ENCODE measurements at regions not wholly inside any gene's neighbourhood (a gene's known extent, or its start where the extent isn't known, plus 50 kb on each side); places are given as distances from the start of the nearest gene placed in this dataset.
"Not testable (repeated sequence)": the region's sequence is repeated elsewhere in the genome, so short reads cannot be mapped to it uniquely, and the experiment has no call there.

DNA sequence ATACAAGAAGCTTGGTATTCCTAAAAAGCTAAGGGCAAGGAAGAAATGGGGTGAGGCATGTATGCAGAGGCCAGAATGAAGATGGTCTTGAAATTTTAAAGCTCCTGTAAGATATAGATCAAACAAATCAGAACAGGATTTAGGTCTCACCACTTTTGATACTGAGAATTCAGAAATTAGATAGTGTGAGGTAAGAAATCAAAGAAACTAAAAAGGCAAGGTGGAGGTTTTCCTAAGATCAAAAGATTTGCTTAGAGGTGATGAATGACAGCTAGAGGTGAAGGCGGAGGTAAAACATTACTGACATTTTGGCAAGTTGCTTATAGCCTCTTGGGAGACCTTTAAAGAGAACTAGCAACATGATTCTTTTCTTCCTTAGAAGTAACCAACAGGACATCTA, 225.2 kb upstream of the SGK1 start:
- TF ChIP-seq ZFX (IDR thresholded peaks at IDR 0.05) = no peak
- TF ChIP-seq, protein P1, sequence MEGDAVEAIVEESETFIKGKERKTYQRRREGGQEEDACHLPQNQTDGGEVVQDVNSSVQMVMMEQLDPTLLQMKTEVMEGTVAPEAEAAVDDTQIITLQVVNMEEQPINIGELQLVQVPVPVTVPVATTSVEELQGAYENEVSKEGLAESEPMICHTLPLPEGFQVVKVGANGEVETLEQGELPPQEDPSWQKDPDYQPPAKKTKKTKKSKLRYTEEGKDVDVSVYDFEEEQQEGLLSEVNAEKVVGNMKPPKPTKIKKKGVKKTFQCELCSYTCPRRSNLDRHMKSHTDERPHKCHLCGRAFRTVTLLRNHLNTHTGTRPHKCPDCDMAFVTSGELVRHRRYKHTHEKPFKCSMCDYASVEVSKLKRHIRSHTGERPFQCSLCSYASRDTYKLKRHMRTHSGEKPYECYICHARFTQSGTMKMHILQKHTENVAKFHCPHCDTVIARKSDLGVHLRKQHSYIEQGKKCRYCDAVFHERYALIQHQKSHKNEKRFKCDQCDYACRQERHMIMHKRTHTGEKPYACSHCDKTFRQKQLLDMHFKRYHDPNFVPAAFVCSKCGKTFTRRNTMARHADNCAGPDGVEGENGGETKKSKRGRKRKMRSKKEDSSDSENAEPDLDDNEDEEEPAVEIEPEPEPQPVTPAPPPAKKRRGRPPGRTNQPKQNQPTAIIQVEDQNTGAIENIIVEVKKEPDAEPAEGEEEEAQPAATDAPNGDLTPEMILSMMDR (conservative IDR thresholded peaks at IDR 0.05) = no peak
- H3K27ac ChIP-seq = no peak overlapping the region

DNA sequence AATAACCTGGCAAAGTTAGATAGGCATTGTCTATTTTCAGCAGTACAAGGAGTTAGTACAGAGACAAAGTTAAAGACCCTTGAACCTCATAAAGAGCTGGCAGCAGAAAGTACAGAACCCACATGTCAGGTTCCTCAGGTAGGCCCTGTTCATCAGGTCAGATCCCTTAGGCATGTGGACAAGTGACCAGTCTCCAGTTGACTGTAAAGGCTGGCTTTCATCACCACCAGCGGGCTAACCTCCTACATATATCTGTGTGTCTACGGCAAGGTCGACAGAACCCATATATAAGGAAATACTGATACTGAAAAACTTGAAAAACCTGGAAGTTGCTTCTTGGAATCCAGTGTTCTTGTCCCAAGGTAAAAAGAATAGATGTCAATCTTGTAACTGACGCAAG, 223.1 kb upstream of the SGK1 start:
- H3K27ac ChIP-seq = no peak overlapping the region
- TF ChIP-seq ZFX (IDR thresholded peaks at IDR 0.05) = no peak
- TF ChIP-seq, protein P1 (conservative IDR thresholded peaks at IDR 0.05) = no peak

DNA sequence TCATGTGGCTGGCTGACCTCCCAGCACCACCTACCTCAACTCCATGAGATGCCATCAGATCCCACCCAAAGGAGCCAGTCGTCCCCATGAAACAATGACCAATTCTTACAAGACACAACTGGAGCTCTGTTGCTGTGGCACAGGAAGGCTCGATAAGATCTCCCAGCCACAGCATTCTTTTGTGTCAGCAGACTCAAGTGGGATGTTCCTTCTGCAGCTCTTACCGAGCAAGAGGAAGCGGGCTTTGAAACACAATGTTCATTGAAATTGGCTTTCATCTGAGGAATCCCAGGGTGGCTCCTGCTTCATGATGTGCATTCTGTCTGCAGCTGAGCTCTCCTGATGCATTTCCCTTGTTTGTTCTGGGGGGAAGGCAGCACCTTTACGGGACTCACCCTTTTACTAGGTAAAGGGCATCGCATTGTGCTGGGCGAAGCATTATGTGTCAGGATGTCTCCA, 222.0 kb upstream of the SGK1 start:
- H3K27ac ChIP-seq = no peak overlapping the region
- no peak for TF ChIP-seq ZFX (IDR thresholded peaks at IDR 0.05)
- TF ChIP-seq, protein P1 (conservative IDR thresholded peaks at IDR 0.05) = no peak

DNA sequence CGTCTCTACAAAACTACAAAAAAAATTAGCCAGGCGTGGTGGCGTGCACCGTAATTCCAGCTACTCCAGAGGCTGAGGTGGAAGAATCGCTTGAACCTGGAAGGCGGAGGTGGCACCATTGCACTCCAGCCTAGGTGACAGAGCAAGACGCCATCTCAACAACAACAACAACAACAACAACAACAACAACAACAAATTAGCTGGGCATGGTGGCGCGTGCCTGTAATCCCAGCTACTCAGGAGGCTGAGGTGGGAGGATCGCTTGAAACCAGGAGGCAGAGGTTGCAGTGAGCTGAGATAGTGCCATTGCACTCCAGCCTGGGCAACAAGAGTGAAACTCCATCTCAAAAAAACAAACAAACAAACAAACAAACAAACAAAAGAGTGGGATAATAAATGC, 219.9 kb upstream of the SGK1 start:
- not testable (repeated sequence) for H3K27ac ChIP-seq

DNA sequence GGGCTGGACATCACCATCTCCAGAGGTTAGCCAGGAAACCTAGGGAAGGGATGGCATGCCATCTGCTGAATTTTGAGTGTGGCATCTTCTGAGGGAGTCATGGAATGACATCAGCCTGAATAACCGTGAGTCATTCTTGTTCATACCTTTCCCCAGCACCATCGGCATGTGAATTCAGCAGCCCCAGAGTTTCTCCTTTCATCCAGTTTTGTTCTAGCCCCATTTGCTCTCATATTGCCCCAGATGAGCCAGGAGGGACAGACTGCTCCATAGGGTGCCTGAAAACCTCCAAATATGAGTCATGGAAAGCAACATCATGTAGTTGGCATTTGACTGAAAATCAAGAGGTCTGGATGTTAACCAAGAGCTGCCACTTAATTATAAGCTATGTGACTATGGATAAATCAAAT, 219.2 kb upstream of the SGK1 start:
- H3K27ac ChIP-seq = no peak overlapping the region
- TF ChIP-seq, protein P1 (conservative IDR thresholded peaks at IDR 0.05) = no peak
- TF ChIP-seq ZFX (IDR thresholded peaks at IDR 0.05) = no peak

DNA sequence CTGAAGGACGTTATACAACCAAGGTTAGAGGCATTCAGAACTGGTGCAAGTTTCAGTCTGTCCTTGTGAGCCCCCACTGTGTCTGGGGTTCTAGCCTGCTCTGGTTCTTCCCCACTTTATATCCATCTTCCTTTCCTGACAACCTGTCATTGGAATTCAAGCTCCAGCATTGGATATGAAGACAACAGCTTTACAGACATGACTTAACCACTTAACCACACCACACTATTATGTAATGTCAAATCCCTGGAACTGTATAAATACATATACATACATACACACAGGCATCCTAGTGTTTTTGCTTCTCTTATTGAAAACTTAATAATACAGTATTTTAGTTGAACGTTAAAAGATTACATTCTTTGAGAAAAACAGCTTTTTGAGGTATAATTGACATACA, 217.9 kb upstream of the SGK1 start:
- H3K27ac ChIP-seq = no peak overlapping the region
- TF ChIP-seq, protein P1 (conservative IDR thresholded peaks at IDR 0.05) = no peak
- no peak for TF ChIP-seq ZFX (IDR thresholded peaks at IDR 0.05)

DNA sequence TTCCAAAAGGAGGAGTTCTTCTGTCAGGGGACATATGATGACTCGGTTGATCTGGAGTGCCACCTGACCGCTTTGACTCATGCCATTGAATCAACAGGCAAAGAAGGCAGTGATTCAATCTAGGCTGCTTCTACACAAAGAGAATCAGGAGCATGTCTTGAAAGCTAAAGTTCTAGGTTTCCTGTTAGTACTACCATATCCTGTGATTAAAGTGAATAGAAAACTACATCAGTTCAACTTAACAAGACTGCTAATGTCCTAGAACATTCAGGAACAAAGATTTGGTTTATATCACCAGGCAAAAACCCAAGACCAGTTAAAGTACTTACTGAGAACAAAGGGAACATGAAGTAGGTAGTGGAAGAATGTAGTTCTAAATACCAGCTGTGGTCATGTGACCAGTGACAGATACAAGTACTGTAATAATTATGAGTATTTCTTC, 216.8 kb upstream of the SGK1 start:
- no peak overlapping the region for H3K27ac ChIP-seq
- TF ChIP-seq, protein P1 (conservative IDR thresholded peaks at IDR 0.05) = no peak
- TF ChIP-seq ZFX (IDR thresholded peaks at IDR 0.05) = no peak

DNA sequence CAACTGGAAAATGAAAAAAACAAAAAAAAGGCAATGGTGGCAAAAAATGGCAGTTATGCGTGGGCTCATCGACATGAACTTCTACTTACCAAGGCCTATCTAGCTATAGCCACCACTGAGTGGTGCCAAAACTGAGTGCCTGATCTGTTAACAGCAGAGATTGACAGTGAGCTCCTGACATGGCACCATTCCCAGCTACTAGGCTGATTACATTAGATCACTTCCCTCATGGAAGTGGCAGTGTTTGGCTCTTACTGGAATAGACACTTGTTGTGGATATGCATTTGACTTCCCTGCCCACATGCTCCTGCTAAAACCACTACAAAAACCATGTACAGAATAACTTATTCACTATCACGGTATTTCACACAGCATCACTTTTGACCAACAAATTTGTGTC, 216.1 kb upstream of the SGK1 start:
- H3K27ac ChIP-seq = no peak overlapping the region
- TF ChIP-seq, protein P1 (conservative IDR thresholded peaks at IDR 0.05) = no peak
- TF ChIP-seq ZFX (IDR thresholded peaks at IDR 0.05) = no peak
